ENCODE measurements at regions not wholly inside any gene's neighbourhood (a gene's known extent, or its start where the extent isn't known, plus 50 kb on each side); places are given as distances from the start of the nearest gene placed in this dataset.

DNA sequence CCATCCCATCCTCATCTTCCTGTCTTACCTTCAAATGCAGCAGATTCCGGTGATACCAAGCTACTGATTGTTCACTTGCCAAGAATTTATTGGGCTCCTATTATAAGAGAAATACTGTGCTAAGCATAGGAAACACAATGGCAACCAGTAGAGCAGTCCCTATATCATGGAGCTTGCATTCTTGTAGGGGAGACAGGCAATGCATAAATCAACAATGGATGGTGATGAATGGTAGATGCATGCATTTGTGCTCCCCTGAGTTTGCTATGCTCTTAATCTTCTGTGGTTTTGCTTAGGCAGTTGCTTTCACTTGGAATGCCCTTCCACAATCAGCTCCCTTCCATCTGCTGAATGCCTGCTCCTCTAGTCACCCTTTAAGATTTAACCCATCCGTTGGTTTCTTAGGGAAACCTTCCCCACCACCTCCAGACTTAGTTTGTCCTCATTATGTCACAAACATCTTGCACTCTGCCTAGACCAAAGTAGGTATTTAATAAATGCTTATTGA is 200.2 kb upstream of the TOX3 start:
- TF ChIP-seq, protein P1, sequence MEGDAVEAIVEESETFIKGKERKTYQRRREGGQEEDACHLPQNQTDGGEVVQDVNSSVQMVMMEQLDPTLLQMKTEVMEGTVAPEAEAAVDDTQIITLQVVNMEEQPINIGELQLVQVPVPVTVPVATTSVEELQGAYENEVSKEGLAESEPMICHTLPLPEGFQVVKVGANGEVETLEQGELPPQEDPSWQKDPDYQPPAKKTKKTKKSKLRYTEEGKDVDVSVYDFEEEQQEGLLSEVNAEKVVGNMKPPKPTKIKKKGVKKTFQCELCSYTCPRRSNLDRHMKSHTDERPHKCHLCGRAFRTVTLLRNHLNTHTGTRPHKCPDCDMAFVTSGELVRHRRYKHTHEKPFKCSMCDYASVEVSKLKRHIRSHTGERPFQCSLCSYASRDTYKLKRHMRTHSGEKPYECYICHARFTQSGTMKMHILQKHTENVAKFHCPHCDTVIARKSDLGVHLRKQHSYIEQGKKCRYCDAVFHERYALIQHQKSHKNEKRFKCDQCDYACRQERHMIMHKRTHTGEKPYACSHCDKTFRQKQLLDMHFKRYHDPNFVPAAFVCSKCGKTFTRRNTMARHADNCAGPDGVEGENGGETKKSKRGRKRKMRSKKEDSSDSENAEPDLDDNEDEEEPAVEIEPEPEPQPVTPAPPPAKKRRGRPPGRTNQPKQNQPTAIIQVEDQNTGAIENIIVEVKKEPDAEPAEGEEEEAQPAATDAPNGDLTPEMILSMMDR (IDR thresholded peaks at IDR 0.05), result no peak
- TF ChIP-seq EP300 (IDR thresholded peaks at IDR 0.05; ENCODE audit: low read depth), result no peak

Data from transverse colon (tissue), 3 donors.